ENCODE measurements at regions not wholly inside any gene's neighbourhood (a gene's known extent, or its start where the extent isn't known, plus 50 kb on each side); places are given as distances from the start of the nearest gene placed in this dataset.

DNA sequence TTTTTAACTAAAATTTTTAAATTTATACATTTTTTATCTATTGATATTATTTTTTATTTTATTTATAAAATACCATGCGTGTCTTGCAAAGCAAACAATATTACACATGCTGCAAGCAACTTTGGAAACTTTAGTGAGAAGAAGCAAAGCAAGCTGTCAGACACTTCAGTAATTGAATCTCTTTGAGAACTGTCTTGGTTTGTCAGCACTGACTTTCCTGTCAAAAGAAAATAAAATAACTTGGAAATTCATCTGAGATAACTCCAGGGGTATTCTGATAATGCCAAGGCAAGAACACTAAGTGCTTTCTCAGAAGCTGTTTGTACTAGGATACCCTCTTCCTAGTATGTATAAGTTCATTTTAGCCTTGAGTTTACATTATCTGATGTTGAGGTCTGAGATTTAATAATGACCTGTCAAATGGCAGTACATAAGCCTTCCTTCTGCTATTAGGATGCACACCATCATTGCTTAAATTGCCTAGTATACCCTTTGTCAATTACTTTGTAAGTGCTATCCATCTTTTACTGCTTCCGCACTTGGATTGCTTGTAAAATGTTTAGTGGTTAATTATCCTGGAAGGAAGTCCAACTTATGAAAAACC, 624.2 kb upstream of the AGA start:
- no peak for DNase-seq
- Histone ChIP-seq H3K4me1 (no peaks in the 10 kb centered on the region), H3K4me3 (no peak overlapping the region), H3K27ac (no peak overlapping the region), H3K36me3 (no peaks in the 10 kb centered on the region), H3K9me3 (no peaks in the 10 kb centered on the region), H3K27me3 (no peaks in the 10 kb centered on the region)
- TF ChIP-seq CTCF (IDR thresholded peaks at IDR 0.05), result no peak
- ATAC-seq, result no peak
- WGBS, 2 donors, result 89 to 94% methylated on average over 2 of the region's 2 CpGs
- intact Hi-C loops (cut with DNase I), result no loop called here

- H3K4me1 ChIP-seq, result no peaks in the 10 kb centered on the region
- DNase-seq, result no peak
- no peak for ATAC-seq
- TF ChIP-seq CTCF (IDR thresholded peaks at IDR 0.05), result no peak
- 82 to 86% methylated on average over 4 of the region's 4 CpGs for WGBS, 2 donors
- H3K27me3 ChIP-seq, result no peaks in the 10 kb centered on the region
- H3K27ac ChIP-seq, result no peak overlapping the region
- intact Hi-C loops (cut with DNase I), result no loop called here
- H3K9me3 ChIP-seq, result no peaks in the 10 kb centered on the region
- H3K36me3 ChIP-seq, result no peaks in the 10 kb centered on the region
- H3K4me3 ChIP-seq, result no peak overlapping the region
Measured at GRCh38 chr4:178068136-178068535, 625.9 kb upstream of the AGA start.

- WGBS, 2 donors, result 12 to 26% methylated on average over 1 of the region's 1 CpG
- Histone ChIP-seq H3K4me1 (no peaks in the 10 kb centered on the region), H3K4me3 (no peak overlapping the region), H3K9me3 (no peaks in the 10 kb centered on the region), H3K27ac (no peak overlapping the region), H3K36me3 (no peaks in the 10 kb centered on the region), H3K27me3 (no peaks in the 10 kb centered on the region)
- DNase-seq, result no peak
- intact Hi-C loops (cut with DNase I), result no loop called here
- ATAC-seq, result no peak
- TF ChIP-seq CTCF (IDR thresholded peaks at IDR 0.05), result no peak
Measured at GRCh38 chr4:178070163-178070562, 627.9 kb upstream of the AGA start.

GRCh38 chr4:178080312-178080711, 638.1 kb upstream of the AGA start:
- peaks cover 0 to 10% (median 0%) of the 10 kb centered on the region in 11 donors for H3K9me3 ChIP-seq
- intact Hi-C loops (cut with DNase I), result no loop called here
- DNase-seq, result no peak
- ATAC-seq, result no peak
- no peak for TF ChIP-seq CTCF (IDR thresholded peaks at IDR 0.05)
- no peak overlapping the region for H3K27ac ChIP-seq
- no peaks in the 10 kb centered on the region for H3K36me3 ChIP-seq
- H3K4me1 ChIP-seq, result no peaks in the 10 kb centered on the region
- WGBS, 2 donors, result 75 to 78% methylated on average over 1 of the region's 1 CpG
- H3K4me3 ChIP-seq, result no peak overlapping the region
- H3K27me3 ChIP-seq, result no peaks in the 10 kb centered on the region
